ENCODE measurements at regions not wholly inside any gene's neighbourhood (a gene's known extent, or its start where the extent isn't known, plus 50 kb on each side); places are given as distances from the start of the nearest gene placed in this dataset.
"Not testable (repeated sequence)": the region's sequence is repeated elsewhere in the genome, so short reads cannot be mapped to it uniquely, and the experiment has no call there.

DNA sequence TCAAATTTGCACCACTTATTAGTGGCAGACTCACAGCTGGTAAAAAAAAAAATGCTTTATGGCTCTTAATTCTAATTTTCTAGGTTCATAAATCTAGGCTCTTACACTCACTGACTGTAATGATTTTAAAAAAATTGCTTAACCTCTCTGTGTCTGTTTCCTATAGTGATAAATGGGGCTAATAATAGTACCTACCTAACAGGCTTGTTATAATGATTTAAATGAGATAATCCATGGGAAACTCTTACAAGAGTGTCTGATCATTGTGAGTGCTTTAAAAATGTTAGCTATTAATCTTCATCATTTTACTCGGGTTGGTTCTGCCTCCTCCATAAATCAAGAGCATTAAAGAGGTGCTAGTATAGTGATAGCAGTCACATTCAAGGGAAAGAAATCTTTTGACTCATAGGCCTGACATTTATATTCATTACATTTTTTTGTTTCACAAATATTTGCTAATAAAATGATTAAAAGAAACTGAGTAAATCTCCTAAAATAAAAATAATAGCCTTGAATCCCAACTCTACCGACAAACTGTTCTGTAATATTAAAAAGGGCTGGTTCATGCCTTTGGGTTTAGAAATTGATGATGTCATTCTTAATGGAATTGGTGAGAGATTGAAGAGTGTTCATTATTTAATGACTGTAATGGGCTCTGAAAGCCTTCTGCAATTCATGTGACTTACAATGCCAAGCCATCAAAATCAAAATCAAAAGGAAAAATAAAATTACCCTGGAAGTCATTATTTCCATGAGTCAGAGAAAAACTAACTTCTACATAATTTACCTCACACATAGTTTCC, 93.9 kb upstream of the PALMD start:
- H3K9me3 Mint-ChIP-seq: no peaks in the 10 kb centered on the region
- H3K36me3 Mint-ChIP-seq (ENCODE audit: low read depth): no peaks in the 10 kb centered on the region
- no peaks in the 10 kb centered on the region for H3K4me1 Mint-ChIP-seq
- H3K27me3 Mint-ChIP-seq: peaks cover 5% of the 10 kb centered on the region
- no peak for ATAC-seq (replicated peaks)
- no peak overlapping the region for H3K27ac Mint-ChIP-seq
- no peak overlapping the region for H3K4me3 Mint-ChIP-seq

DNA sequence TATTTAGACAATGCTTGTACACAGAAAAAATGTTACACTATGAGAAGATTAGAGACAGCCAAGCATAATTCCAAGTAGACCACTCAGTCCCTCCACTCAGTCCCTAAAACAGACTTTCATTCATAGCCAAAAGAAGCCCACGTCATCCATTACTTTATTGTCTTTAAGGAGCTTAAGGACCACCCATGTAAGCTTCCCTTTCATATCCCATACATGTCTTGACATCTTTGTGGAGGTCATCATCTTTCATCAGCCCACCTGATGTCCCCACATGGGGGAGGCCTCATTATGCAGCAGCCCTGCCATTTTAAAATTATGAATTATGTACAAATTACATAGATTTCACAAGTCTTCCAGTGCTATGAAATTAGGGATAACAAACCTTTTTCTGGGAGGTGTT, 92.6 kb upstream of the PALMD start:
- Mint-ChIP-seq H3K9me3 (no peaks in the 10 kb centered on the region), H3K27ac (no peak overlapping the region), H3K36me3 (ENCODE audit: low read depth) (no peaks in the 10 kb centered on the region), H3K4me3 (no peak overlapping the region), H3K4me1 (no peaks in the 10 kb centered on the region), H3K27me3 (peaks cover 5% of the 10 kb centered on the region)
- no peak for ATAC-seq (replicated peaks)

DNA sequence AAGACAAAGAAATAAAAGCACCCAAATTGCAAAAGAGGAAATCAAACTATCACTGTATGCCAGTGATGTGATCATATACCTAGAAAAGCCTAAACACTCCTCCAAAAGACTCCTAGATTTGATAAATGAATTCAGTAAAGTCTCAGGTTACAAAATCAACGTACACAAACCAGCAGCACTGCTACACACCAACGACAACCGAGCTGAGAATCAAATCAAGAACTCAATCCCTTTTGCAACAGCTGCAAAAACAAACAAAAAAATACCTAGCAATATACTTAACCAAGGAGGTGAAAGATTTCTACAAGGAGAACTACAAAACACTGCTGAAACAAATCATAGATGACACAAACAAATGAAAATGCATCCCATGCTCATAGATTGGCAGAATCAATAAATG, 92.1 kb upstream of the PALMD start:
- not testable (repeated sequence) for H3K27me3 Mint-ChIP-seq; H3K27ac Mint-ChIP-seq; H3K9me3 Mint-ChIP-seq; H3K4me3 Mint-ChIP-seq; H3K36me3 Mint-ChIP-seq (ENCODE audit: low read depth); ATAC-seq (replicated peaks); H3K4me1 Mint-ChIP-seq

DNA sequence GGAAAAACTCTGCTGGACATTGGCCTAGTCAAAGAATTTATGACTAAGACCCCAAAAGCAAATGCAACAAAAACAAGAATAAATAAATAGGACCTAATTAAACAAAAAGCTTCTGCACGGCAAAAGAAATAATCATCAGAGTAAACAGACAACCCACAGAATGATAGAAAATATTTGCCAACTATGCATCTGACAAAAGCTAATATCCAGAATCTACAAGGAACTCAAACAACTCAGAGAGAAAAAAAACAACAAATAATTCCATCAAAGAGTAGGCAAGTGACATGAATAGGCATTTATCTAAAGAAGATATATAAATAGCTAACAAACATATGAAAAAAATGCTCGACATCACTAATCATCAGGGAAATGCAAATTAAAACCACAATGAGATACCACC, 91.2 kb upstream of the PALMD start:
- Mint-ChIP-seq H3K4me1 (no peaks in the 10 kb centered on the region), H3K27ac (no peak overlapping the region)

DNA sequence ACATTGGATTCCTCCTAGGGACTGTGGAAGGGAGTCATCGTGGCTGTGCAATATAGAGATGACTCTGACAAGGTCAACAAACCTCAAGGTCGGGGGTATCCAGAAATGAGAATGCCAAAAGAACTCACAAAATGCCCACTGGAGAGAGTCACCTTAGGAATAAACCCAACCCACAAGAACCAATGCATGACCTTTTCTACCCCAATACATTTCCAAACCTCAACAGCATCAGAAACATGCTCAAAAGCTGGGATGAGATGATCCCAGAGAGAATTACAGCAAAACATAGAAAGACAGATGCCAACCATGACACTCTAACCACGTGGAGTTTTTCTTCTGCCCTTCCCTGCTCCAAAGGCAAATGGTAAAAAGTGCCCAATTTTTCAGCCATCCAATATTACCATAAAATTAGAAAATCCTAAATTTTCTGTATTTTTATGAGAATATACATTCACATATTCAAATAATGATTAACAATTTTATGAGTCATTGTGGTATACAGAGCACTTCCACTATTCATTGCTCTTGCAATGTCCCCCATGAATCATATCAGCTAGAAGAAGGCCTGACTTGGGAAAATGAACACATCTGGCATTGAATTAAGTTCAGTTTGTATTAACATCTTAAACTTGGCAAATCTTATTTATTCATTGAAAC, 88.2 kb upstream of the PALMD start:
- no peak for ATAC-seq (replicated peaks)
- Mint-ChIP-seq H3K27ac (no peak overlapping the region), H3K4me3 (no peak overlapping the region), H3K4me1 (no peaks in the 10 kb centered on the region), H3K27me3 (peaks cover 3% of the 10 kb centered on the region), H3K36me3 (ENCODE audit: low read depth) (no peaks in the 10 kb centered on the region), H3K9me3 (no peaks in the 10 kb centered on the region)

More for the DNA sequence above, 91.2 kb upstream of the PALMD start:
- peaks cover 5% of the 10 kb centered on the region for H3K27me3 Mint-ChIP-seq
- ATAC-seq (replicated peaks): no peak
- no peak overlapping the region for H3K4me3 Mint-ChIP-seq
- no peaks in the 10 kb centered on the region for H3K9me3 Mint-ChIP-seq
- no peaks in the 10 kb centered on the region for H3K36me3 Mint-ChIP-seq (ENCODE audit: low read depth)

DNA sequence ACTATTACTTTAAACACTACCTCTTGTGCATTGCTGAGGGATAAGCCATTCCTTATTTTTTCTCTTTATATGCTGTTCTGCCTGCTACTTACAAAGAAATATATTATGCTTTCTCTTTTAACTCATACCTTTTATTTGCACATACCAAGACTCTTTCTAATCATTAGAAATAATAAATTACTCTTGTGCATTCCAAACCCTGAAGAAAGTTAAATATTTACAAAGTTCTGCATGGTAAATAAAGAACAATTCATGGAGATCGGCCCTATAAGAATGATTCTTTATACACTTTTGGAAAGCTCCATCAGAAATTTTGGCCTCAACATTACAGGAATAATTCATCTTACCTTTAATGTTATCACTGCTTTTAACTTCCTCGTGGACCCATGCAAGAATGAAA, 86.7 kb upstream of the PALMD start:
- Mint-ChIP-seq H3K4me1 (no peaks in the 10 kb centered on the region), H3K9me3 (no peaks in the 10 kb centered on the region), H3K27me3 (peaks cover 3% of the 10 kb centered on the region), H3K4me3 (no peak overlapping the region), H3K36me3 (ENCODE audit: low read depth) (no peaks in the 10 kb centered on the region), H3K27ac (no peak overlapping the region)
- no peak for ATAC-seq (replicated peaks)

DNA sequence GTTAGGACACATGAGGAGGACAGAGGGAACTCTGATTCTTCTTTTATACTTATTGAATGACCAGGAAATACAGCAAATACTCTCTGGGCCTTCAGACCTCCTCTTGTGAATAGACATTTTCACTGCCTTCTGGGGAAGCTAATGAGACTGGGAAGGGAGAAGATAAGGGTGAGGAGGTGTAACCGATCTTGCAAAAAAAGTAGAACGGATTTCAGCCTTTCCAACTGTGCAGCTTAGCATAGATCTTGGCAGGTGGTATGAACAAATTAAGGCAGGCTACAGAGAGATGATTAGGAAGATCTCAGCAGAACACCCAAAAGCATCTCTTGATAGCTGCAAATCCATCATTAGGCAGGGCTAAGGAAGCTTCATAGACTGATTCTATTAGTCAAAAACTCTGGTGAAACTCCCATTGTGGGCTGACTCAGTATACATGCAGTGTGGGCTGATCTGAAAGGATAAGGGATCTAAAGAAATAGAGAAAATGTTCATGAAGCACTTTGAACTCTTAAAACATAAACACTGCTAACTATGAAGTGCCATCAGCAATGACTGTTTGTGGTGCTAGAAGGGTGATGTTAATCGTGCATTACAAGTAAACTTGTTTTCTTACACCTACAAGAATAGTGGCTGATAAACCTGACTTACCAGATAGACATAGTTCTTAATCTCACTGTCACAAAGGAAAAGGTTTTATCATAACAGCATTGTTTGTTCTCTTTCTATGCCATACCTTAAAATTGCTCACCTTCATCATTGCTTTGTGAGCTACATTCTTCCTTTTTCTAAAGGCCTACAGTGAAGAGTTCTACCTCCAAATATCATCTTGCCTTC, 85.5 kb upstream of the PALMD start:
- Mint-ChIP-seq H3K36me3 (ENCODE audit: low read depth) (no peaks in the 10 kb centered on the region), H3K4me1 (no peaks in the 10 kb centered on the region), H3K27me3 (peaks cover 3% of the 10 kb centered on the region), H3K9me3 (no peaks in the 10 kb centered on the region), H3K27ac (no peak overlapping the region), H3K4me3 (no peak overlapping the region)
- no peak for ATAC-seq (replicated peaks)

DNA sequence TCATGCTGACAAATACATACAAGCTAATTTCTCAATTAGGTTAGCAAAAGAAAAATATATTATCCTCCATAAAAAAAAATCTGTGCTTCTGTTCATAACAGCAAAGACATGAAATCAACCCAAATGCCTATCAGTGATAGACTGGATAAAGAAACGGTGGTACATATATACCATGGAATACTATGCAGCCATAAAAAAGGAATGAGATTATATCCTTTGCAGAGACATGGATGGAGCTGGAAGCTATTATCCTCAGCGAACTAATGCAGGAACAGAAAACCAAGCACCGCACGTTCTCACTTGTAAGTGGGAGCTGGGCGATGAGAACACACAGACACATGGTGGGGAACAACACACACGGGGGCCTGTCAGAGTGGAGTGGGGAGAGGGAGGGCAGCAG, 84.0 kb upstream of the PALMD start:
- H3K4me3 Mint-ChIP-seq: no peak overlapping the region
- H3K9me3 Mint-ChIP-seq: no peaks in the 10 kb centered on the region
- no peak for ATAC-seq (replicated peaks)
- no peaks in the 10 kb centered on the region for H3K4me1 Mint-ChIP-seq
- no peaks in the 10 kb centered on the region for H3K36me3 Mint-ChIP-seq (ENCODE audit: low read depth)
- no peak overlapping the region for H3K27ac Mint-ChIP-seq
- H3K27me3 Mint-ChIP-seq: peaks cover 3% of the 10 kb centered on the region

DNA sequence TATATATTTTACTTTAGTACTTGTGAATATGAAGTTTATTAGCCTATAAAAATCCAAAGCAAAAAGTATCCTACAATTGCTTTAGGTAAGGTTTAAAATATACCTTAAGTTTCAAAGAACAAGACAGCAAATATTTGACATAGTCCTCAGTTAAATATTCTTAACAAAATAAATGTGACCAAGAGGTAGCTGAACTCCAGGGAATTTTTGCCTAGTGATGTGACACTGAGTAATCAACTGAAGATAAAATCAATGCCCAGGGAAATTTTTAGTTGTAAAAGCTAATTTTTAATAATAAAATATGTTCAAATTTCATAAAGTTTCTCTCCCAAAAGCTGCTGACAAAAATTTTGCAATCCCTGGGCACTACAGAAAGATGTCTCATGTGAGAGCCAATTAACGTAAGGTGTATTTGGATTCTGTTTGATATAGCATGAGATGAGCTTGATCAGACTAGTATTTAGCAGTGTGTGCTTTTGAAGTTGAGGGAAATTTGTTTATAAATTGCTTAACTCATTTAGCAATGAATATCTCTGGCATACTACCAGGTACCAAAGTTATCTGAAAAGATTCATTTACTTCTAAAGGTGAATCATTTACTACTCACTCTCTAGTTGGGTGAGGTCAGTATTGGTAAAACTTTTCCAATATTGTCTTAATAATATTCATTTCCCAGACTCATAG, 80.2 kb upstream of the PALMD start:
- no peak overlapping the region for H3K4me3 Mint-ChIP-seq
- no peak for ATAC-seq (replicated peaks)

DNA sequence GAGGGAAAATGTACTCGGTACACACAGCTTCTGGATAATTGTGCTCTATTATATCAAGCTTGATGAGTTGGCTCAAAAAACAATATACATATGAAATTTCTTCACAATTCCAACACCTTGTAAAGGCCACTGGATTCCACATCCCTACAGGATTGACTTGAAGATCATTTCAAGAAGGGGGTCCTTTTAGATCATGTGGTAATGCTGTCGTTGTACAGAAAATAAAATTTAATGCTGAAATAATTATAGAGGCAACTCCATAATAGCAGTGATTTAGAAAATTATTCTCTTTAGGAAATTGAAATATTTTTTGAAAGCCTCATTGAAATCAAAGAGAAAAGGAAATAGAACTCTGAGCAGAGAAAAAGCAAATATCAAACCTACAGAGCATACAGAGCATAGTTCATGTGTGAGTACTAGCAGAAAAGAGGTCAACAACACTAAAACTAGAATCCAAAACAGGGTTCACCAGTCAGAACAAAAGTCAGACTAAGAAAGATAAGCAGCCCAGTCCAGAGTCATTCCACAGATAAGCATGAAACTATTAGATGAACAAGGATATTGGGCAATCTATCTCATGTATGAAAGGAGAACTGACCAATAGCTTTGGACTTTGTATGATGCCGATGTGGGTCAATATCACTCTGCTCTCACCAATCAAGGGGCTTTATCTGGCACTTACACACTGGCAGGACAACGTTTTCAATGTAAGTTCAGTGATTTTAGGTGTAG, 79.5 kb upstream of the PALMD start:
- no peak for ATAC-seq (replicated peaks)
- H3K27me3 Mint-ChIP-seq: peaks cover 3% of the 10 kb centered on the region
- no peaks in the 10 kb centered on the region for H3K36me3 Mint-ChIP-seq (ENCODE audit: low read depth)
- no peaks in the 10 kb centered on the region for H3K9me3 Mint-ChIP-seq
- no peaks in the 10 kb centered on the region for H3K4me1 Mint-ChIP-seq
- no peak overlapping the region for H3K4me3 Mint-ChIP-seq
- no peak overlapping the region for H3K27ac Mint-ChIP-seq

More for the DNA sequence above, 80.2 kb upstream of the PALMD start:
- no peaks in the 10 kb centered on the region for H3K36me3 Mint-ChIP-seq (ENCODE audit: low read depth)
- H3K27ac Mint-ChIP-seq: no peak overlapping the region
- H3K27me3 Mint-ChIP-seq: peaks cover 3% of the 10 kb centered on the region
- H3K4me1 Mint-ChIP-seq: no peaks in the 10 kb centered on the region
- H3K9me3 Mint-ChIP-seq: no peaks in the 10 kb centered on the region

DNA sequence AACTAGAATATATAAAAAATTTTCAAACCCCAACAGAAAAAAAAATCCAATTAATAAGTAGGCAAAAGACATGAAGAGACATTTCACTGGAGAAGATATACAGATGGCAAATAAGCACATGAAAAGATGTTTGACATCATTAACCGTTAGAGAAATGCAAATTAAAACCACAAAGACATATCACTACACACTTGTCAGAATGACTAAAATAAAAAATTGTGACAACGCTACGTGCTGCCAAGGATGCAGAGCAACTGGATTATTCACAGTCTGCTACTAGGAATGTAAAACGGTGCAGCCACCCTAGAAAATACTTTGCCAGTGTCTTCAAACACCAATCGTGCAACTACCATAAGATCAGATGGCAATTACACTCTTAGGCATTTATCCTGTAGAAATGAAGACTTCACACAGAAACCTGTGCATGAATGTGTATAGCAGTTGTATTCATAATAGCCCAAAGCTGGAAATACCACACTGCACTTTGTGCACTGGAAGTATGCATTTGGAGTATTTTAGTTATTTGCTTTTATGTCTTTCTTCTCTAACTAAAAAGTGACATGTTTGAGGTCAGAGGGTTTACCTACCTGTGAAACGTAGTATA, 75.3 kb upstream of the PALMD start:
- Mint-ChIP-seq H3K9me3 (no peaks in the 10 kb centered on the region), H3K36me3 (ENCODE audit: low read depth) (no peaks in the 10 kb centered on the region), H3K27me3 (peaks cover 4% of the 10 kb centered on the region), H3K27ac (no peak overlapping the region), H3K4me1 (no peaks in the 10 kb centered on the region), H3K4me3 (no peak overlapping the region)
- ATAC-seq (replicated peaks): peak; percentile 65

DNA sequence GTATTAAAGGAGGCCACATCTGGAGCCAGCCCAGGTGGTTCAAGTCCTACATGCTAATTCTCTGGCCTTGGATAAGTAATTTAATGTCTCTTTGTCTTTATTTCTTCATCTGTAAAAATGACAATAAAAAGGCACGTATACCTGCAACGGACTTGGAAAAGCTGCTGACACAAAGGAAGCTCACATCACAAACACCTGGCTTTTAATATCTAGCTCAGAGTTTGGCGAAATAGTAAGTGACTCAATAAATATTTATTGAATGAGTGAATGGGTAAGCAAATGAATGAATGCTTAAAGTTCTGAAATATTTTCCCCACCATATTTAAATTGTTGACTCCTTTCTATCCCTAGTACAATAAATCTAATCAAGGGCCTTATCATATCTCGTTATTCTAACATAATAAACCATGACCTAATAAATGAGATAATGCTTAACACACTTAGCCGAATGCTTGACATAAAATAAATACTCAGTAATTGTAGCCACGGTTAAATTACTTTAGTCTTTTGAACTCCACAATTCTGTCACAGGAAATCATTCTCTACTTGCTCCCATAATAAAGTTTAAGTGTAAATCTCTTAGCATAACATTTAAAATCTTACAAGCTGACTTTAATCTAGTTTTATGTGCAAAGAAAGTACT, 74.7 kb upstream of the PALMD start:
- Mint-ChIP-seq H3K9me3 (no peaks in the 10 kb centered on the region), H3K36me3 (ENCODE audit: low read depth) (no peaks in the 10 kb centered on the region), H3K27ac (no peak overlapping the region), H3K27me3 (peaks cover 4% of the 10 kb centered on the region), H3K4me1 (no peaks in the 10 kb centered on the region), H3K4me3 (no peak overlapping the region)
- no peak for ATAC-seq (replicated peaks)

DNA sequence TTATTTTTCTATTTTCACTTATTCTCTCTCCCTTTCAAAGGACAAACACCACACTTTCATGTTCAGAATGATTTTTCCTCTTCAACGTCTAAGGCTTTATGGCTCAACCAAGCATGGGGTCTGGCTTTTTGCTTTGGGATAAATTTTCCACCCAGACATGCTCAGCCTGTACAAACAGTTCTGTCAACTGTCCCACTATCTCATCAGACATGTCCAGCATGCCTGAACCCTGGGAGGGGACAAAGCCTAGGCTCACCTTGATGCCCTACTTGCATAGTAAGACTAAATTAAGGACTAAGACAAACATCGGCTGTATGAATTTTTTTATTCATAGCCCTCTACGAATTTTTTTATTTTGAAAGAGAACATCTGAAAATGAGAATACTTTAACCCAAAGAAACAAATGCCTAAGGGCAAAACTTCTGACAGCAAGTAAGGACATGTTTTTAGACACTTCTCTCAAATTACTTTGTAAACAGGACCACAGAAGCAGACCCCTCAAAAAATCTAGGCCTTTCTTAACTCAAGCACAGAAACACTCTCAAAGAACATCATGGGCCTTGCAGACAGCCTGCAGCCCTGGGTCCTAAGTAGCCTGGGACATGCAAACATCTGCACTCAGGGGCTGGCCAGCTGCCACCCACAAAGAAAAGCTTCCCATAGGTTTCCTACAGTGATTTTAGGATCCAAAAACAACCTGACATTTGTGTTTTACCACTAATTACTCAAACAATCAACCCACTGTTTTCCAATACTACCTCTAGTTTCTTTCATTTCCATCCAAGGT, 72.3 kb upstream of the PALMD start:
- H3K4me3 Mint-ChIP-seq: no peak overlapping the region
- no peak overlapping the region for H3K27ac Mint-ChIP-seq
- peaks cover 7% of the 10 kb centered on the region for H3K27me3 Mint-ChIP-seq
- no peaks in the 10 kb centered on the region for H3K4me1 Mint-ChIP-seq
- no peaks in the 10 kb centered on the region for H3K9me3 Mint-ChIP-seq
- H3K36me3 Mint-ChIP-seq (ENCODE audit: low read depth): no peaks in the 10 kb centered on the region
- no peak for ATAC-seq (replicated peaks)
